ENCODE measurements at regions not wholly inside any gene's neighbourhood (a gene's known extent, or its start where the extent isn't known, plus 50 kb on each side); places are given as distances from the start of the nearest gene placed in this dataset.
"Not testable (repeated sequence)": the region's sequence is repeated elsewhere in the genome, so short reads cannot be mapped to it uniquely, and the experiment has no call there.

DNA sequence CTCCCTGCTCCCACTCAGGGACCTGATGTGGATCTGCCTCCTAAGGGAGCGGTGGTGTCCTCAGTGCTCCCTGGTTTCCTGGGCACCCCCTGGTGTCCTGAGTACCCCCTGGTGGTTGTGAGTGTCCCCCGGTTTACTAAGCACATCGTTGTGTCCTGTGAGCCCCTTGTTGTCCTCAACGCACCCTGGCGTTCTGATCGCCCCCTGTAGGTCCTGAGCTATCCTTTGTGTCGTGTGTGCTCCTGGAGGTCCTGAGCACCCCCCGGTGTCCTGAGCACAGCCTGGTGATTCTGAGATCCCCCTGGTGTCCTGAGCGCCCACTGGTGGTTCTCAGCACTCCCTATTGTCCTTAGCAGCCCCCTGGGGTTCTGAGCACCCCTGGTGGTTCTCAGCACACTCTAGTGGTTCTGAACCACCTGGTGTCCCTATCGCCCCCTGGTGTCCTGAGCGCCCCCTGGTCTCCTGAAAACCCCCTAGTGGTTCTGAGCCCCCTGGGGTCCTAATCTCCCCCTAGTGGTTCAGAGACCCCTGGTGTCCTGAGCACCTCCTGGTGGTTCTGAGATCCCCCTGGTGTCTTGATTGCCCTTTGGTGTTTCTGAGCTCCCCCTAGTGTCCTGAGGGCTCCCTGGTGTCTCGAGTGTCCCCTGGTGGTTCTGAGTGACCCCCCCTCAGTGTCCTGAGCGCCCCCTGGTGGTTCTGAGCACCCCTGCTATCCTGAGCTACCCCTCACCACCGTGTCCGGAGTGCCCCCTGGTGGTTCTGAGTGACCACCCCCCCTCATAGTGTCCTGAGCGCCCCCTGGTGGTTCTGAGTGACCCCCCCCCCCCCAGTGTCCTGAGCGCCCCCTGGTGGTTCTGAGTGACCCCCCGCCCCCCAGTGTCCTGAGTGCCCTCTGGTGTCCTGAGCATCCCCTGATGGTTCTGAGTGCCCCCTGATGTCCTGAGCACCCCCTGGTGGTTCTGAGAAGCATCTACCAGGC, 615.1 kb downstream of the TMEM121 start:
- peak; percentile 1 for DNase-seq (ENCODE audit: insufficient read length)
- FAIRE-seq: no peak
- TF ChIP-seq TAF1 (IDR thresholded peaks at IDR 0.05; ENCODE audit: borderline replicate concordance, low read depth, low read length): no peak
- no peak for TF ChIP-seq POLR2AphosphoS5 (IDR thresholded peaks at IDR 0.05; ENCODE audit: low read depth, low read length)
- no peak for TF ChIP-seq POLR2A (IDR thresholded peaks at IDR 0.05; ENCODE audit: low read depth, low read length)

DNA sequence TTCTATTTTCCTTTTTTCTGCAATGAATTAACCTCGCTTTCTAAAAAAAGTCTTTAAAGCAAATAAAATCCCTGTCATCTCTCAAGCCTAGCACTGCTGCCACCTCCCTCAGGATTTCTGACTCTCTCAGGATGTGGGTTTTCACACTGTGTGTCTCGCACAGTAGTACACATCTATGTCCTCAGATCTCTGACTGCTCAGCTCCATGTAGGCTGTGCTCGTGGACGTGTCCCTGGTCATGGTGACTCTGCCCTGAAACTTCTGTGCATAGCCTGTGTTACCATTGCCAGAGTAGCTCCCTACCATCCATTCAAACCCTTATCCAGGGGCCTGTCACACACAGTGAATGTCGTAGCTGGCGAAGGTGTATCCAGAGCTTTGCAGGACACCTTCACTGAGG, 619.3 kb downstream of the TMEM121 start:
- FAIRE-seq; DNase-seq (ENCODE audit: insufficient read length): not testable (repeated sequence)

GRCh38 chr14:106153362-106153955, 627.1 kb downstream of the TMEM121 start:
- not testable (repeated sequence) for FAIRE-seq; DNase-seq (ENCODE audit: insufficient read length)

GRCh38 chr14:106163316-106163715, 636.9 kb downstream of the TMEM121 start:
- TF ChIP-seq POLR2A (IDR thresholded peaks at IDR 0.05; ENCODE audit: low read depth, low read length): no peak
- TF ChIP-seq POLR2AphosphoS5 (IDR thresholded peaks at IDR 0.05; ENCODE audit: low read depth, low read length): no peak
- no peak for TF ChIP-seq TAF1 (IDR thresholded peaks at IDR 0.05; ENCODE audit: borderline replicate concordance, low read depth, low read length)
- FAIRE-seq (no peak), DNase-seq (ENCODE audit: insufficient read length) (no peak)

- not testable (repeated sequence) for DNase-seq (ENCODE audit: insufficient read length); FAIRE-seq
Observed at GRCh38 chr14:106163812-106164211, 637.4 kb downstream of the TMEM121 start.

DNA sequence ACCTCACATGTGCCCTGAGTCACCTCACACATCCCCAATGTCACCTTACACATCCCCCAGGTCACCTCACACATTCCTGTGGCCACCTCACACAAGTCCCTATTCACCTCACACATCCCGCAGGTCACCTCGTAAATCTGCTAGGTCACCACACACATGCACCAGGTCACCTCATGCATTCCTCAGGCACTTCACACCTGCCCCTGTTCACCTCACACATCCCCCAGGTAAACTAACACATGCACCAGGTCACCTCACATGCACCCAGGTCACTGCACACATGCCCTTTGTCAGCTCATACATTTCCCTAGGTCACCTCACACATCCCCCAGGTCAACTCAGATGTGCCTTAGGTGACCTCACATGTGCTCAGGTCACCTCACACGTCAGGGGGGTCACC, 639.8 kb downstream of the TMEM121 start:
- DNase-seq (ENCODE audit: insufficient read length) (no peak), FAIRE-seq (no peak)
- TF ChIP-seq TAF1 (IDR thresholded peaks at IDR 0.05; ENCODE audit: borderline replicate concordance, low read depth, low read length) (no peak), POLR2A (IDR thresholded peaks at IDR 0.05; ENCODE audit: low read depth, low read length) (no peak), POLR2AphosphoS5 (IDR thresholded peaks at IDR 0.05; ENCODE audit: low read depth, low read length) (no peak)

DNA sequence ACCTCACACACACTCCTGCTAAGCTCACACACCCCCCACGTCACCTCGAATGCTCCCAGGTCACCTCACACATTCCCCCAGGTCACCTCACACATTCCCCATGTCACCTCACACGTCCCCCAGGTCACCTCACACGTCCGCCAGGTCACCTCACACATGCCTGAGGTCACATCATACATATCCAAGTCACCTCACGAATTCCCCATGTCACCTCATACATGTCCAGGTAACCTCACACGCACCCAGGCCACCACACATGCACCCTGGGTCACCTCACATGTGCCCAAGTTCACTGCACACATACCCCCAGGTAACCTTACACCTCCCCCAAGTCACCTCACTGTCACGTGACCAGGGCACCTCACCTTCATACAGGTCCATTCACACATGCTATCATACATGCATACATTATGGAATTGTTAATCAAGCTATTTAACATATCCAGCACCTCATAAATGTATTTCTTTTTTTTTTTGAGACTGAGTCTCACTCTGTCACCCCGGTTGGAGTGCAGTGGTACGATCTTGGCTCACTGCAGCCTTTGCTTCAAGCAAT, 640.3 kb downstream of the TMEM121 start:
- DNase-seq (ENCODE audit: insufficient read length) (no peak), FAIRE-seq (no peak)
- TF ChIP-seq POLR2A (IDR thresholded peaks at IDR 0.05; ENCODE audit: low read depth, low read length) (no peak), TAF1 (IDR thresholded peaks at IDR 0.05; ENCODE audit: borderline replicate concordance, low read depth, low read length) (no peak), POLR2AphosphoS5 (IDR thresholded peaks at IDR 0.05; ENCODE audit: low read depth, low read length) (no peak)

- not testable (repeated sequence) for DNase-seq (ENCODE audit: insufficient read length)
- peak; percentile 42 for FAIRE-seq
Observed at GRCh38 chr14:106170163-106170658, 643.8 kb downstream of the TMEM121 start.

GRCh38 chr14:106174206-106174605, 647.8 kb downstream of the TMEM121 start:
- FAIRE-seq (no peak), DNase-seq (ENCODE audit: insufficient read length) (no peak)
- TF ChIP-seq POLR2A (IDR thresholded peaks at IDR 0.05; ENCODE audit: low read depth, low read length) (no peak), TAF1 (IDR thresholded peaks at IDR 0.05; ENCODE audit: borderline replicate concordance, low read depth, low read length) (no peak), POLR2AphosphoS5 (IDR thresholded peaks at IDR 0.05; ENCODE audit: low read depth, low read length) (no peak)

GRCh38 chr14:106177266-106178246, 651.2 kb downstream of the TMEM121 start:
- FAIRE-seq; DNase-seq (ENCODE audit: insufficient read length): not testable (repeated sequence)

- DNase-seq (ENCODE audit: insufficient read length) (no peak), FAIRE-seq (no peak)
- TF ChIP-seq TAF1 (IDR thresholded peaks at IDR 0.05; ENCODE audit: borderline replicate concordance, low read depth, low read length) (no peak), POLR2A (IDR thresholded peaks at IDR 0.05; ENCODE audit: low read depth, low read length) (no peak), POLR2AphosphoS5 (IDR thresholded peaks at IDR 0.05; ENCODE audit: low read depth, low read length) (no peak)
Observed at GRCh38 chr14:106179761-106180160, 653.4 kb downstream of the TMEM121 start.

DNA sequence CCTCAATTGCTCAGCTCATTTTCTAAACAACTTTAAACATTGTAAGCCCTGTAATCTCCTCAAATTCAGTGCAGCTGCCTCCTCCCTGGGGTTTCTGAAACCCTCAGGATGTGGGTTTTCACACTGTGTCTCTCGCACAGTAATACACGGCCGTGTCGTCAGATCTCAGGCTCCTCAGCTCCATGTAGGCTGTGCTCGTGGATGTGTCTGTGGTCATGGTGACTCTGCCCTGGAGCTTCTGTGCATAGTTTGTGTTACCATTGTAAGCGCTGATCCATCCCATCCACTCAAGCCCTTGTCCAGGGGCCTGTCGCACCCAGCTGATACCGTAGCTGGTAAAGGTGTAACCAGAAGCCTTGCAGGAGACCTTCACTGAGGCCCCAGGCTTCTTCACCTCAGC, 658.4 kb downstream of the TMEM121 start:
- not testable (repeated sequence) for DNase-seq (ENCODE audit: insufficient read length); FAIRE-seq

GRCh38 chr14:106185174-106185836, 658.9 kb downstream of the TMEM121 start:
- FAIRE-seq; DNase-seq (ENCODE audit: insufficient read length): not testable (repeated sequence)
